Aorta (tissue), 5 donors: ENCODE measurements at regions not wholly inside any gene's neighbourhood (a gene's known extent, or its start where the extent isn't known, plus 50 kb on each side); places are given as distances from the start of the nearest gene placed in this dataset.

Experiments
- ATAC-seq: fragments of 200-7000 bp; cut with Tn5 transposase; one replicate; pipeline ENCODE4 v1.9.1; 2022; ENCODE audit warnings: moderate library complexity; ENCODE audit not compliant: low FRiP score
- DNase-seq, 2 donors: peaks; one replicate each; pipeline ENCODE4 v3.0.0-alpha.2; 2020
- H3K27ac ChIP-seq, 2 donors: one replicate each; pipeline ENCODE4 v1.5.1; 2013; ENCODE audit warnings: low read length in 2 of 2, mild to moderate bottlenecking in 2 of 2, moderate library complexity in 2 of 2, control low read depth in 1 of 2, inconsistent platforms in 1 of 2, low read depth in 1 of 2
- H3K27me3 ChIP-seq, 2 donors: one replicate each; pipeline ENCODE4 v1.6.1; 2013; ENCODE audit warnings: control low read depth in 1 of 2, low read length in 1 of 2, mild to moderate bottlenecking in 1 of 2, moderate library complexity in 1 of 2; ENCODE audit not compliant: insufficient read depth in 2 of 2, control insufficient read depth in 1 of 2
- H3K36me3 ChIP-seq, 2 donors: one replicate each; pipeline ENCODE4 v1.6.1; 2013; ENCODE audit warnings: control low read depth in 1 of 2, low read length in 1 of 2, mild to moderate bottlenecking in 1 of 2; ENCODE audit not compliant: insufficient read depth in 2 of 2, control insufficient read depth in 1 of 2
- H3K4me1 ChIP-seq, 2 donors: one replicate each; pipeline ENCODE4 v1.6.1; 2013; ENCODE audit warnings: low read length in 2 of 2, control low read depth in 1 of 2, mild to moderate bottlenecking in 1 of 2, moderate library complexity in 1 of 2; ENCODE audit not compliant: insufficient read depth in 2 of 2, control insufficient read depth in 1 of 2
- H3K4me3 ChIP-seq, 2 donors: one replicate each; pipeline ENCODE4 v1.5.1; 2013; ENCODE audit warnings: low read length in 2 of 2, control low read depth in 1 of 2, mild to moderate bottlenecking in 1 of 2
- H3K9me3 ChIP-seq: one replicate; pipeline ENCODE4 v1.6.1; 2013; ENCODE audit warnings: mild to moderate bottlenecking, low read length; ENCODE audit not compliant: control insufficient read depth
- WGBS, 2 donors: extraction: QIAGEN DNeasy Blood & Tissue Kit; methylation state at CpG; one replicate each; pipeline ENCODE4 v1.1.7; 2013; 5-methylcytosine and 5-hydroxymethylcytosine counted together
- intact Hi-C, 2 donors: fragments of 100-400 bp; cut with DNase I; formaldehyde crosslinking; loops; one replicate each; pipeline versions ENCODE4 v1.14.2 to v1.15.0; 2022
- donor health status: healthy with polysubstance abuse.
- donor health status: Bipolar disorder and iron deficiency.
- donor health status: DM: no; HTN: no; CAD: no.
- donor health status: DM: no; HTN: no; CAD: no.
- donor health status: DM: yes; HTN: yes; CAD: no.

DNA sequence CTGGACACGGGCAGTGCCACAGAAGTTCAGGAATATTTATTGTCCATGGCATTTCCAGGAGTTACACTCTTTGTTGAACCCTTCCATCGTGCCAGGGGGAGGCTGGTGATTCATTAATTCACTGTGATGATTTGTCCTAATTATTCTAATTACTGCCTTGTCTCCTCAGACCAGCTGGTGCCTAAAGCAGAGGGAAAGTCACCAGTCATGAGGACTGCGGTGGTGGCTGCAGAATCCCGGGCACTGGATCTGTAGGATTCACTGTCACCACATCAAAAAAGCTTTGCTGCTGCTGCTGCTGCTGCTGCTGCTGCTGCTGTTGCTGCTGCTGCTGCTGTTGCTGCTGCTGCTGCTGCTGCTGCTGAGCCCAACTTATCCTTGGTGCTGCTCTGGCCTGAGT, 908.2 kb downstream of the TSN start:
- Histone ChIP-seq H3K36me3 (no peaks in the 10 kb centered on the region), H3K27ac (no peak overlapping the region), H3K4me3 (no peak overlapping the region), H3K9me3 (peaks cover 3% of the 10 kb centered on the region), H3K27me3 (peaks cover 0 to 1% of the 10 kb centered on the region in 2 donors), H3K4me1 (no peaks in the 10 kb centered on the region)
- no peak for DNase-seq
- WGBS, 2 donors: 53 to 56% methylated on average over 4 of the region's 4 CpGs
- ATAC-seq: no peak
- intact Hi-C loops: loop anchor here in 1 of 2 donors (2.0 kb wide), 1 partner anchor 77 kb away; no protein-coding TSS in a partner anchor

GRCh38 chr2:122669627-122670026, 914.2 kb downstream of the TSN start:
- Histone ChIP-seq H3K4me1 (no peaks in the 10 kb centered on the region), H3K9me3 (peaks cover 3% of the 10 kb centered on the region), H3K27ac (no peak overlapping the region), H3K36me3 (no peaks in the 10 kb centered on the region), H3K4me3 (no peak overlapping the region), H3K27me3 (no peaks in the 10 kb centered on the region)
- DNase-seq (no peak), ATAC-seq (no peak)
- 78 to 84% methylated on average over 2 of the region's 2 CpGs for WGBS, 2 donors
- intact Hi-C loops: no loop called here

DNA sequence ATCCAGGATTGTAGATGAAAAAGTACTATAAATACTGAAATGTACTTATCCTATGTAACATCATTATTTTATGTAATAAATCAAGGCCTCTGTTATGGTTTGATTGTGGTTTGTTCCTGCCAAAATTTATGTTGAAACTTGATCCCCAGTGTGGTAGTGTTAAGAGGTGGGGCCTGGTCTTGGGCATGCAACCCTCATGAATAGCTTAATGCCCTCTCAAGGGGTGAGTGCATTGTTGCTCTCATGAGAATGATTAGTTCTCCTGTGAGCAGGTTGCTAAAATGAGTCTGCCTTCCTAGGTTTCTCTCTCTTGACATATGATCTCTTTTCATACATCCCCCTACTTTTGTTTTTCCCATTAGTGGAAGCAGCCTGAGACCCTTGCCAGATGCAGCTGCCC, 915.4 kb downstream of the TSN start:
- Histone ChIP-seq H3K27ac (no peak overlapping the region), H3K4me1 (no peaks in the 10 kb centered on the region), H3K27me3 (no peaks in the 10 kb centered on the region), H3K9me3 (no peaks in the 10 kb centered on the region), H3K36me3 (no peaks in the 10 kb centered on the region), H3K4me3 (no peak overlapping the region)
- intact Hi-C loops: no loop called here
- DNase-seq (no peak), ATAC-seq (no peak)

DNA sequence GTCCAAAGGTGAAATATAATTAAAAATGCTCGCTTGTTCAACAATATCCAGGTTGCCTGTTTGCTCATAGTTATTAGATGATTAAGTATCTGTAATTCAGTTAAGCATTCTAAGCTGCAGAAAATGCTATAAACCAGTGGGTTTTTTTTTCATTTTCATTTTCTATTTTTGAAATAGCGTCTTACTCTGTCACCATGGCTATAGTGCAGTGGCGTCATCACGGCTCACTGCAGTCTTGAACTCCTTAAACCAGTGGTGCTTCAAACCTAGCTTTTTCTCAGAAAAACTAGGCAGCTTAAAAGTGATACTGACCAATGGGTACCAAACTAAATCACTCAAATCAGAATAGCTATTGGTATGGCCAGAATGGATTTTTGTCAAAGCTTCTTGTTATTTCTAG, 925.2 kb downstream of the TSN start:
- H3K4me3 ChIP-seq: no peak overlapping the region
- no peaks in the 10 kb centered on the region for H3K9me3 ChIP-seq
- no peaks in the 10 kb centered on the region for H3K4me1 ChIP-seq
- 81 to 83% methylated on average over 4 of the region's 4 CpGs for WGBS, 2 donors
- intact Hi-C loops: no loop called here
- no peaks in the 10 kb centered on the region for H3K36me3 ChIP-seq
- H3K27ac ChIP-seq: no peak overlapping the region
- H3K27me3 ChIP-seq: no peaks in the 10 kb centered on the region
- DNase-seq (no peak), ATAC-seq (no peak)

GRCh38 chr2:122681626-122682025, 926.2 kb downstream of the TSN start:
- 67 to 76% methylated on average over 1 of the region's 1 CpG for WGBS, 2 donors
- no peaks in the 10 kb centered on the region for H3K27me3 ChIP-seq
- ATAC-seq: no peak

GRCh38 chr2:122682356-122682755, 926.9 kb downstream of the TSN start:
- DNase-seq: no peak
- Histone ChIP-seq H3K27ac (no peak overlapping the region), H3K36me3 (no peaks in the 10 kb centered on the region), H3K4me3 (no peak overlapping the region), H3K4me1 (no peaks in the 10 kb centered on the region), H3K27me3 (no peaks in the 10 kb centered on the region), H3K9me3 (no peaks in the 10 kb centered on the region)
- WGBS, 2 donors: 71 to 78% methylated on average over 3 of the region's 3 CpGs
- intact Hi-C loops: no loop called here
- no peak for ATAC-seq

More at GRCh38 chr2:122681626-122682025, 926.2 kb downstream of the TSN start:
- no peaks in the 10 kb centered on the region for H3K9me3 ChIP-seq
- H3K4me3 ChIP-seq: no peak overlapping the region
- H3K4me1 ChIP-seq: no peaks in the 10 kb centered on the region
- no peaks in the 10 kb centered on the region for H3K36me3 ChIP-seq
- DNase-seq: no peak
- H3K27ac ChIP-seq: no peak overlapping the region
- intact Hi-C loops: no loop called here

GRCh38 chr2:122683018-122683417, 927.6 kb downstream of the TSN start:
- Histone ChIP-seq H3K27me3 (no peaks in the 10 kb centered on the region), H3K36me3 (no peaks in the 10 kb centered on the region), H3K4me3 (no peak overlapping the region), H3K9me3 (no peaks in the 10 kb centered on the region), H3K27ac (no peak overlapping the region), H3K4me1 (no peaks in the 10 kb centered on the region)
- DNase-seq: no peak
- ATAC-seq: no peak
- WGBS, 2 donors: 40% methylated on average over 1 of the region's 1 CpG
- intact Hi-C loops: no loop called here

- H3K27me3 ChIP-seq: no peaks in the 10 kb centered on the region
- DNase-seq: no peak
- H3K9me3 ChIP-seq: no peaks in the 10 kb centered on the region
- intact Hi-C loops: no loop called here
- H3K36me3 ChIP-seq: no peaks in the 10 kb centered on the region
- H3K4me1 ChIP-seq: no peaks in the 10 kb centered on the region
- no peak overlapping the region for H3K4me3 ChIP-seq
- 82 to 85% methylated on average over 4 of the region's 4 CpGs for WGBS, 2 donors
- no peak for ATAC-seq
- no peak overlapping the region for H3K27ac ChIP-seq
Observed at GRCh38 chr2:122692400-122693083, 937.1 kb downstream of the TSN start.

DNA sequence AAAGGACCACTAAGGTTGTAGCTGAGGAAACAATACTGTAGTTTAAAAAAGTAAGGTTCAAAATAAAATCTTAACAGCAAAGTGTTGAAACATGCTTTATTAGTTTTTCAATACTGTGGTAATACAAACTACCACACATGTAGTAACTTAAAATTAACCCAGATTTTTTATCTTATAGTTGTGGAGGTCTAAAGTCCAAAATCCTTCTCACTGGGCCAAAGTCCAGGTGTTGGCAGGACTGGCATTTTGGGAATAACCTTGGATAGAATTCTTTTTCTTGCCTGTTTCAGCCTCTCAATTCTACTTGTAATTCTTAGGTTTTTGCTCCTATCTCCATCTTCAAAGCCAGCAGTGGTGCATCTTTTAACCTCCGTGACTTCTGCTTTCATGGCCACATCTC, 942.0 kb downstream of the TSN start:
- H3K36me3 ChIP-seq: no peaks in the 10 kb centered on the region
- H3K4me1 ChIP-seq: no peaks in the 10 kb centered on the region
- H3K27ac ChIP-seq: no peak overlapping the region
- no peak overlapping the region for H3K4me3 ChIP-seq
- H3K9me3 ChIP-seq: no peaks in the 10 kb centered on the region
- ATAC-seq (no peak), DNase-seq (no peak)
- H3K27me3 ChIP-seq: no peaks in the 10 kb centered on the region
- intact Hi-C loops: no loop called here
- WGBS, 2 donors: 80 to 96% methylated on average over 1 of the region's 1 CpG
